Endothelial cell of umbilical vein (primary cell): ENCODE measurements at regions not wholly inside any gene's neighbourhood (a gene's known extent, or its start where the extent isn't known, plus 50 kb on each side); places are given as distances from the start of the nearest gene placed in this dataset.

Experiments used
- BruUV-seq: library from RNA; stranded (reverse); fragments of 400-500 nt; replicated peaks from 2 replicates; lab custom pipeline; 2021; lab: Mats Ljungman, UMichigan
- CTCF ChIA-PET: fragments of 300-600, 350-600 bp; sonication (Branson Sonifier 250); formaldehyde crosslinking; loops from one replicate; lab custom pipeline; 2021; ENCODE audit warnings: antibody characterized with exemption, inconsistent platforms; lab: Charles Lee
- POLR2A ChIA-PET: fragments of 300-600, 350-600 bp; sonication (Branson Sonifier 250); formaldehyde crosslinking; loops from one replicate; lab custom pipeline; 2021; ENCODE audit warnings: antibody characterized with exemption, inconsistent platforms; lab: Charles Lee
- DNase-seq: peaks from one replicate; pipeline ENCODE4 v3.0.0-alpha.2; 2011; ENCODE audit warnings: low read depth, low spot score
- FAIRE-seq: peaks from 2 replicates; lab custom pipeline; 2011; peaks lifted over from hg19 to GRCh38; lab: Jason Lieb, UNC
- H2AFZ ChIP-seq: 2 replicates; pipeline ENCODE4 v1.6.0; 2012; ENCODE audit warnings: low read depth, low read length, control low read depth, inconsistent platforms
- H3K27ac ChIP-seq: 2 replicates; pipeline ENCODE4 v1.5.1; 2011; ENCODE audit warnings: low read depth, mild to moderate bottlenecking, control low read depth, low read length, moderate library complexity; ENCODE audit not compliant: insufficient read depth
- H3K27me3 ChIP-seq, 2 experiments: 2 replicates each; pipeline versions ENCODE4 v1.6.0 to v1.6.1; 2011; ENCODE audit warnings: low read length in 2 of 2, mixed read lengths in 1 of 2; ENCODE audit not compliant: control insufficient read depth in 2 of 2, insufficient read depth in 2 of 2
- H3K36me3 ChIP-seq, 2 experiments: 2 replicates in 1 of 2; 3 replicates in 1 of 2; pipeline ENCODE4 v1.5.1; 2011; ENCODE audit warnings: low read length in 2 of 2, mild to moderate bottlenecking in 1 of 2, moderate library complexity in 1 of 2; ENCODE audit not compliant: control insufficient read depth in 2 of 2, insufficient read depth in 2 of 2; ENCODE audit errors: extremely low read depth in 1 of 2
- H3K4me1 ChIP-seq: 3 replicates; pipeline ENCODE4 v1.5.1; 2011; ENCODE audit warnings: mild to moderate bottlenecking, low read length; ENCODE audit not compliant: control insufficient read depth, insufficient read depth; ENCODE audit errors: extremely low read depth
- H3K4me2 ChIP-seq: 2 replicates; pipeline ENCODE4 v1.6.1; 2011; ENCODE audit warnings: low read length, control low read depth, mixed read lengths; ENCODE audit not compliant: insufficient read depth
- H3K4me3 ChIP-seq, 3 experiments: fragments of 200-600 bp in 1 of 3; sonication (generic), shearing (Covaris generic) in 1 of 3; replicated peaks in 1 of 3; 2 replicates each; pipeline ENCODE4 v1.5.1; 2011 to 2016; ENCODE audit warnings: control low read depth in 3 of 3, low read length in 3 of 3, mild to moderate bottlenecking in 2 of 3, inconsistent platforms in 1 of 3, low read depth in 1 of 3, moderate library complexity in 1 of 3; ENCODE audit not compliant: insufficient read depth in 1 of 3
- H3K79me2 ChIP-seq: 2 replicates; pipeline ENCODE4 v1.6.0; 2012; ENCODE audit warnings: low read length, inconsistent platforms; ENCODE audit not compliant: control insufficient read depth, insufficient read depth
- H3K9ac ChIP-seq: replicated peaks from 2 replicates; pipeline ENCODE3; 2011; ENCODE audit warnings: low read length, control low read depth; ENCODE audit not compliant: insufficient read depth; ENCODE audit errors: extremely low read depth
- H3K9me1 ChIP-seq: replicated peaks from 3 replicates; pipeline ENCODE4 v1.6.0; 2011; ENCODE audit warnings: mild to moderate bottlenecking, low read length; ENCODE audit not compliant: control insufficient read depth, insufficient read depth; ENCODE audit errors: extremely low read depth
- H3K9me3 ChIP-seq: replicated peaks from 2 replicates; pipeline ENCODE4 v1.5.1; 2012; ENCODE audit warnings: low read length, inconsistent platforms; ENCODE audit not compliant: control insufficient read depth, insufficient read depth
- H4K20me1 ChIP-seq: replicated peaks from 2 replicates; pipeline ENCODE3; 2011; ENCODE audit warnings: mild to moderate bottlenecking, low read length; ENCODE audit not compliant: control insufficient read depth, insufficient read depth; ENCODE audit errors: extremely low read depth
- CTCF ChIP-seq, 2 donors: IDR thresholded peaks; 1 replicate in 1 of 2; 2 replicates in 1 of 2; pipeline ENCODE4 v1.5.1; 2011; ENCODE audit warnings: low read length in 2 of 2, mild to moderate bottlenecking in 2 of 2, moderate library complexity in 2 of 2, control low read depth in 1 of 2, inconsistent platforms in 1 of 2, low read depth in 1 of 2; ENCODE audit not compliant: insufficient read depth in 1 of 2; ENCODE audit errors: extremely low read depth in 1 of 2
- EZH2 ChIP-seq: IDR thresholded peaks from 2 replicates; pipeline ENCODE4 v1.6.1; 2012; ENCODE audit warnings: borderline replicate concordance, low read depth, mild to moderate bottlenecking, moderate library complexity, low read length, inconsistent platforms; ENCODE audit not compliant: severe bottlenecking
- FOS ChIP-seq: IDR thresholded peaks from 2 replicates; pipeline ENCODE4 v1.6.1; 2011; ENCODE audit warnings: mild to moderate bottlenecking, low read length, moderate library complexity, borderline replicate concordance; ENCODE audit not compliant: insufficient read depth
- GATA2 ChIP-seq: IDR thresholded peaks from 2 replicates; pipeline ENCODE4 v1.7.0; 2011; ENCODE audit warnings: low read depth, mild to moderate bottlenecking, moderate library complexity, mixed read lengths, low read length; ENCODE audit not compliant: insufficient read length, insufficient read depth
- JUN ChIP-seq: IDR thresholded peaks from 2 replicates; pipeline ENCODE4 v1.6.1; 2011; ENCODE audit warnings: borderline replicate concordance, low read depth; ENCODE audit not compliant: insufficient read length, insufficient read depth
- MAX ChIP-seq: IDR thresholded peaks from 2 replicates; pipeline ENCODE4 v1.6.1; 2011; ENCODE audit not compliant: insufficient read depth, insufficient read length
- MYC ChIP-seq: IDR thresholded peaks from one replicate; pipeline ENCODE4 v1.6.1; 2011; ENCODE audit warnings: mild to moderate bottlenecking, low read depth, low read length
- POLR2A ChIP-seq: IDR thresholded peaks from 2 replicates; pipeline ENCODE4 v1.6.1; 2012; ENCODE audit warnings: low read depth, mild to moderate bottlenecking, control low read depth, low read length
- POLR2AphosphoS5 ChIP-seq: IDR thresholded peaks from 2 replicates; pipeline ENCODE4 v1.6.1; 2012; ENCODE audit warnings: low read depth, mild to moderate bottlenecking, control low read depth, low read length, moderate library complexity; ENCODE audit not compliant: insufficient read depth
- dilution Hi-C: fragments of 300-500 bp; cut with MboI; formaldehyde crosslinking; loops from one replicate; pipeline ENCODE4 v1.15.0; 2019; ENCODE audit warnings: low sequenced_read_pairs; ENCODE audit not compliant: extremely low pct_ligation_motif_present
- intact Hi-C: fragments of 100-400 bp; cut with micrococcal nuclease; formaldehyde crosslinking; loops from one replicate; pipeline ENCODE4 v1.10.0; 2022

GRCh38 chr5:121691478-121691877, 160.2 kb upstream of the FTMT start:
- TF ChIP-seq FOS, result no peak
- no peak for TF ChIP-seq MAX
- TF ChIP-seq JUN, result no peak
- no peak for TF ChIP-seq GATA2
- no peak for TF ChIP-seq POLR2AphosphoS5
- FAIRE-seq, result no peak
- no peak overlapping the region for H3K4me2 ChIP-seq
- no peaks in the 10 kb centered on the region for H3K36me3 ChIP-seq
- dilution Hi-C loops, result no loop called here
- H3K27ac ChIP-seq, result no peak overlapping the region
- no TSS peak for BruUV-seq
- no peak overlapping the region for H3K4me3 ChIP-seq
- H3K4me1 ChIP-seq, result no peaks in the 10 kb centered on the region
- ChIA-PET POLR2A (no interaction called here), CTCF (no interaction called here)
- no peaks in the 10 kb centered on the region for H3K9me1 ChIP-seq
- no peak overlapping the region for H3K9ac ChIP-seq
- no peaks in the 10 kb centered on the region for H3K9me3 ChIP-seq
- DNase-seq, result no peak
- no peaks in the 10 kb centered on the region for H3K27me3 ChIP-seq
- no peak overlapping the region for H2AFZ ChIP-seq
- no peaks in the 10 kb centered on the region for H4K20me1 ChIP-seq
- H3K79me2 ChIP-seq, result no peaks in the 10 kb centered on the region
- intact Hi-C loops, result no loop called here

GRCh38 chr5:121692158-121692557, 159.5 kb upstream of the FTMT start:
- H4K20me1 ChIP-seq, result no peaks in the 10 kb centered on the region
- intact Hi-C loops, result no loop called here
- no peak overlapping the region for H3K27ac ChIP-seq
- no peak for TF ChIP-seq FOS
- no peak for TF ChIP-seq POLR2AphosphoS5
- no peak for TF ChIP-seq MAX
- no peak for TF ChIP-seq MYC
- no peak for TF ChIP-seq EZH2
- no peak for TF ChIP-seq JUN
- no peak for TF ChIP-seq POLR2A
- no peak for TF ChIP-seq CTCF (IDR thresholded peaks at IDR 0.05; ENCODE audit: extremely low read depth in 1 of 2, insufficient read depth in 1 of 2, low read depth in 1 of 2, low read length in 2 of 2)
- TF ChIP-seq GATA2, result no peak
- no peaks in the 10 kb centered on the region for H3K9me1 ChIP-seq
- no TSS peak for BruUV-seq
- dilution Hi-C loops, result no loop called here
- ChIA-PET POLR2A (no interaction called here), CTCF (no interaction called here)
- no peaks in the 10 kb centered on the region for H3K27me3 ChIP-seq
- no peaks in the 10 kb centered on the region for H3K79me2 ChIP-seq
- H3K36me3 ChIP-seq, result no peaks in the 10 kb centered on the region
- no peak for FAIRE-seq
- no peak overlapping the region for H3K9ac ChIP-seq
- H2AFZ ChIP-seq, result no peak overlapping the region
- H3K9me3 ChIP-seq, result no peaks in the 10 kb centered on the region
- H3K4me1 ChIP-seq, result no peaks in the 10 kb centered on the region
- no peak overlapping the region for H3K4me2 ChIP-seq
- no peak for DNase-seq
- H3K4me3 ChIP-seq, result no peak overlapping the region
